HG02678 (cell line): ENCODE measurements at regions not wholly inside any gene's neighbourhood (a gene's known extent, or its start where the extent isn't known, plus 50 kb on each side); places are given as distances from the start of the nearest gene placed in this dataset.
"Not testable (repeated sequence)": the region's sequence is repeated elsewhere in the genome, so short reads cannot be mapped to it uniquely, and the experiment has no call there.

Source experiments
- ATAC-seq: cut with Tn5 transposase; IDR thresholded peaks from one replicate; pipeline ENCODE4 v1.9.1; 2021; ENCODE audit warnings: mild to moderate bottlenecking, moderate library complexity; ENCODE audit not compliant: unreplicated experiment

- ATAC-seq, result no peak
These were observed 98.0 kb downstream of the SYF2 start for GRCh38 chr1:25134307-25134706.

- no peak for ATAC-seq
These were observed 100.5 kb downstream of the SYF2 start for GRCh38 chr1:25131794-25132193.

- no peak for ATAC-seq
These were observed 101.4 kb downstream of the SYF2 start for GRCh38 chr1:25130895-25131294.

DNA sequence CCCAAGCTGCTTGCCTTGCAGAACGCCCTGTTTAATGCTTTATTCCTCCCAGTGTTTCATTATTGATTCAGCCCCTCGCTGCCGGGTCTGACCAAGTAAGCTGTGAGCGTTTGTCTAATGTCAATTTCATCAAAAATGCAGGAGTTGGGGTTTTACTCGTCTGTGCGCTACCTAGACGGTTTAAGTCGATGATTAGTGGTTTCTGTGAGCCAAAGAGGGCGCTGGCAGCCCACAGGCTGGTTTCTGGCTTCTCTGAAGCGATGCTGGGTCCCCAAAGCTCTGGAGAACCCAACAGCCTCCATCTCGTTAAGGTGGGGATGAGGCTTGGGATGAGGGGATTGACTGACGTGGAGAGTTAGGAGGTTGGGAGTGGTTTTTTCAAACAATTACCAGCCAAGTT, 102.9 kb downstream of the SYF2 start:
- ATAC-seq, result no peak

GRCh38 chr1:25128121-25128621, 104.1 kb downstream of the SYF2 start:
- ATAC-seq, result peak; percentile 52

- no peak for ATAC-seq
These were observed 105.7 kb downstream of the SYF2 start for GRCh38 chr1:25126562-25126961.

DNA sequence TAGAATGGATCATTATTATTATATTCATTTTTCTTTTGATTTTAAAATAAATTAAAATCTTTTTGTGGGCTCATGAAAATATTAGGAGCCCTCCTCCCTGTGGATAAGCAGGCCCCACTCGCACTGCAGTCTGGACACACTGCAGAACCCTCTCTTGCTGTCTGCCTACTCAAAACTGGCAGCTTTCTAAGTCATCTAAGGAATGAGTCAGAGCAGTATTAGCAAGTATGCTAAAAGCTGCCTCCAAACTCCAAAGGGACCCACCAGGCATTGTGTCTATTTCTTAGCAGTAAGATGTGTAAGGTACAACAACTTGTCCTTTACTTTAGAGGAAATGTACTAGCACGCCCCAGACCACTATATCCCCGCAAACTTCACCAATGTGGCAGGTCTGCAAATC, 108.8 kb downstream of the SYF2 start:
- ATAC-seq, result no peak

DNA sequence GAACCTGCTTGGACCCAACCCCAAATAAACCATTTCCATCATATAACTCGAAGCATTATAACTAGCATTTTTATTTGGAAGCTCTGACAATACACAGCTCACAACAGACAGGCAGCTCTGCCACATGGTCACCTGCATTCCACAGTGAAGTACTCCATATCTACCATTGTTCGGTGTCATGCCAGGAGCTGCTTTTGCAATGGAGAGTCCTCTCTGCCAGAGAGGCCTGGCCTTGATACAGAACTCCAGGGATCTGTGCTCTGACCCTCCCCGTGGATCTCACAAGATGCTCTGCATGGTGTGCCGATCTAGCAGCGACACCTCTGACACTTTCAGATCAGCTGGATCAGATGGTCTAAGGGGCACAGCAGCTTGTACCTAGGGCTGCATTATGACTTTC, 109.6 kb downstream of the SYF2 start:
- no peak for ATAC-seq

DNA sequence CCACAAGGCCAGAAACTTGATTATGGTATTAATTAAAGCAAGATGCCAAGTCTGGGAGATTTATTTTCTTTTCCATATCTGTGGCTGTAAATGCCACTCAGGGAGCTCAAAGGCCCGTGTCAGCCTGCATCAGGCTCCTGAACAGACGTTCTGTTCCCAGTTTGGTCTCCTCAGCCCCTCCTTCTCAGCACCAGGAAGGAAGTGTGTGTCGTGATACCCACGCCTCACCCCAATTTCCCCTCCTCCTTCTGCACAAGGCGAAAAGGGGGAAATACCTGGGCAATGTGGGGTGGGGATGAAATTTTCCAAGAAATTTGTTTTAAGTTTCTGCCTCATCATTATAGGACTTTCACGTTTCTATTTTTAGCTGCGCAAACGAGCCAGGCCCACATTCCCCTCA, 112.0 kb downstream of the SYF2 start:
- ATAC-seq, result no peak

GRCh38 chr1:25118546-25118945, 113.8 kb downstream of the SYF2 start:
- ATAC-seq, result no peak

- ATAC-seq, result no peak
These were observed 115.0 kb downstream of the SYF2 start for GRCh38 chr1:25117233-25117823.

GRCh38 chr1:25116832-25117231, 115.5 kb downstream of the SYF2 start:
- no peak for ATAC-seq

- ATAC-seq, result not testable (repeated sequence)
These were observed 116.2 kb downstream of the SYF2 start for GRCh38 chr1:25116117-25116516.

DNA sequence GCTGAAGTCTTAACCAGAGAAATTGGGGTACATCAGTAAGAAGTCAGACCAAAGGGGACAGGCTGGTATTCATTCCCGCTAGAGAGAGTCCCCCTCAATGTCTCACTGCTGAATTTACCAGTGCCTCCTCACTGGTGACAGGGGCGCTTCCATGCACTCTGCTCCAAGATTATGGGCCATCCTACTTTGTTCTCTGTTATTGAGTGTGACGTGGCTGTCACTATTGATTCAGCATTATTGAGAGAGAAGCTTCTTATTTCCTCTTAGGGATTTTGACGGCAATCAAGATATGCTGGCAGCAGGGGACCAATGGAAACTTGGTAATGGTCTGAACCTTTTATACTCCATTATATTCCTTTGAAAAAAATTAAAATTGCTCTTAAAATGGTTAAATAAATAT, 118.6 kb downstream of the SYF2 start:
- no peak for ATAC-seq

GRCh38 chr1:25113086-25113485, 119.2 kb downstream of the SYF2 start:
- ATAC-seq, result no peak

- ATAC-seq, result no peak
These were observed 119.9 kb downstream of the SYF2 start for GRCh38 chr1:25112400-25112799.

DNA sequence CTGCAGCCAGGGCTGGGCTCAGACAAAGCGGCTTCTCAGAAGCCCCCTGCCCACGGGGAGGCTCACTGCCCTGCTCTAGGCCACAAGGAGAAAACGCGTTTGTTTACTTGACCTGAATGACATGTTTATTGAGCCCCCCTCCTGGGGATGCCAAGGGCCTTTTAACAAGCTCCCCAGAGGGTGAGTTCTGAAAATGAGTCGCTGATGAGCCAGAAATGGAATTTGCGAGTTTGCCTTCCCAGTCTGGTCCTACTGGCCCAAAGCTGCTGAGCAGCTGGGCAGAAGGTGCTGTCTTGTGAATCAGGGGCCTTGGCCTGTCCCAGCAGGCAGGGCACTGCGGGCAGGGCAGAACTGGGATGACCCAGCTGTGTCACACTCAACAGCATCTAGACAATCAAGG, 120.6 kb downstream of the SYF2 start:
- ATAC-seq, result no peak

- no peak for ATAC-seq
These were observed 121.8 kb downstream of the SYF2 start for GRCh38 chr1:25110485-25110884.

GRCh38 chr1:25110036-25110435, 122.3 kb downstream of the SYF2 start:
- no peak for ATAC-seq

DNA sequence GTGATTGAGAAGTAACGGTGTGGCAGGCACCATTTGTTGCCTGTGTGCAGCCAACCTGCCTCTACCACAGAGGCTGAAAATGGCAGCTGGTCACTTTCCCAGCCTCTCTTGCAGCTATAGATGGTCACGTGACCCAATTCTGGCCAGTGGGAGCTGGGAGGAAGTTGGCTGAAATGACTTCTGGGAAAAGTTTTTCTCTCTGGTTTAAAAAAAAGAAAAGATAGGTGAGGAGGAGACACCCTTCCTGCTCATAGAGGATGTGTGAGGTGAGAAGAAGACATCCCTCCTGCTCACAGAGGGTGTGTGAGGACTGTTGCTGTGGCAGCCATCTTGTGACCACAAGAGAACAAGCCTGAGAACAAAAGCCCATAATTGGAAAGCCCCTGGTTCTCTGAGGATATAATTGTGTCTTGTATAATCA, 122.8 kb downstream of the SYF2 start:
- no peak for ATAC-seq

- ATAC-seq, result no peak
These were observed 124.7 kb downstream of the SYF2 start for GRCh38 chr1:25107643-25108010.

- ATAC-seq, result no peak
These were observed 125.2 kb downstream of the SYF2 start for GRCh38 chr1:25106976-25107642.

DNA sequence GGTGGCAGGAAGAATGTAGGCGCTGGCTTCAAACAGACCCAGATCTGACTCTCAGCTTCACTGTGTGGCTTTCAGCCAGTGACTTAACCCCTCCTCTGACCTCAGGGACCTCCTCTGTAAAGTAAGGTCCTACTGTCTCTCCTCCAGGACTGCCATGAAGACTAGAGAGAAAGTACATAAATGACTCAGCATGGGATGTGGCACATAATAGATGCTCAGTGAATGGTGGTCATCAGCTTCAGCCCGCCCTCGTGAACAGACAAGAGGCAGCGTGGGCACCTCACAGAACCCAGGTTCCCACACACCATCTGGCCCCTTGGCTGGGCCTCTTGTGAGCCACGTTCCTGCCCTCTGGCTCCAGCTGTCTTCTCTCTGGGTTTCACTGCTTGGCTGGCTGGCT, 126.0 kb downstream of the SYF2 start:
- ATAC-seq, result peak; percentile 52
